Left ventricle myocardium superior (tissue), 1 donor: ENCODE measurements at regions not wholly inside any gene's neighbourhood (a gene's known extent, or its start where the extent isn't known, plus 50 kb on each side); places are given as distances from the start of the nearest gene placed in this dataset.
"Not testable (repeated sequence)": the region's sequence is repeated elsewhere in the genome, so short reads cannot be mapped to it uniquely, and the experiment has no call there.

Experiments
- ATAC-seq: fragments of 200-7000 bp; cut with Tn5 transposase; one replicate; pipeline ENCODE4 v1.9.1; 2020; ENCODE audit warnings: mild to moderate bottlenecking, moderate library complexity
- DNase-seq: peaks from one replicate; pipeline ENCODE4 v3.0.0-alpha.2; 2020
- intact Hi-C: fragments of 100-400 bp; cut with micrococcal nuclease; formaldehyde crosslinking; loops from one replicate; pipeline ENCODE4 v1.11.0; 2022
- donor health status: DM: no; HTN: yes; CAD: no; lungs with severe emphysema.

DNA sequence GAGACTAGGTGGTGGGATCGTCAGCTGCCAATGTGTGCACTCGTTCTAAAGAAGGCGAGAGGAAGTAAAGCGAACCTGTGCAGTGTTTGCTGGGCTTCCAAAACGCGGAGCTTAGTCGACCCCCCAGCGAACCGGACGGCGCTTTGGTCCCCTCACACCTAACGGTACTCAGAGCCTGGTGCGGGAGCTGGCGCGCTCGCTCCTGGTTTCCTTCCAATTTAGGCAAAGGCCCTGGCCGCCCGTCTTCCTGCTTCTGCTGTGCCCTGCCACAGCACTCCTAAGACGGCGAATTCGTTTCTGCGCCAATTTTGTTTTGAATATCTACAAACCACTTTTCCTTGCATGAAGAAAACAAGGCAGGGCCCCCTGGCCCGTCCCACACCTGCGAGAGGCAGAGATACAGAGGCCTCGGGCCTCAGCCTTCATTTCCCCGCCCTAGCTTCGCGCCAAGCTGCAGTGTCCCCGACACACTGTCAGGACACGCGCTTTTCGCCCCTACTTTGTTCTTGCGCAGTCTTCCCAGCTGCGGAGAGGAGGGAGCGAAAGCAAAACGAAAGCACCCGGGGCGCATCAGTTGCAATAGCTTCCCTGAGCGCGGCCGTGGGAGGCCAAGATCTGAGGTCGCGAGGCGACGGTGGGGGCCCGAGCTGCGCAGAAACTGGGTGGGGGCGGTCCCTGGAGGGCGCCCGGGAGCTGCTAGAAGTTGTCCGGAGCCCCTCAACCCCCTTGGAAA is 111.9 kb downstream of the KCNRG start:
- DNase-seq (peak; percentile 69), ATAC-seq (no peak)
- intact Hi-C loops: no loop called here

DNA sequence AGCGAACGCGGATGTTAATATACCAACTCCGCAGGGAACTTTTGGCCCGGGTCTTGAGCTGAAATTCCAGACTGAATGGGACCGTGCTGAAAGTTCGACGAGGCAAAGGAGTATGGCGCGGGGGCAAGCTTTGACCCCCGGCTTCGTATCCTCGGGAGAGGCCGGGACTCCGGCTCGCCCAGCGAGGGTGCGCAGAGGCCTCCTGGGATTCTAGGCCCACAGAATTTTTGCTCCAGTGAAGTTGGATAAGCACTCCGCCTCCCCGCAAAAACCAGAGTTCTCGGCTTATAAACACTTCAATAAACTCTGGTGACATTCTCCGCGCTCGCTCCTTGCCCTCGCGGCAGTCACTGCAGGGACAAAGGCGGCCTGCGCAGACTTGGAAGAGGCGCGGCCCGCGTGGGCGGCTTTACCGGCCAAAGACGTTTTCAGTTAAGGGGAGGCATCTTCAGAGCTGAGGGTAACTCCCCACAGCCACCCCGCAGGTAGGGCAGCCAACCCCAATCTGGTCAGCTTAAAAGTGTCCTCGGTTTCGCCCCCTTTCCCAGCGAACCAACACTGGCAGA is 112.6 kb downstream of the KCNRG start:
- ATAC-seq (no peak), DNase-seq (peak; percentile 39)
- intact Hi-C loops: no loop called here

DNA sequence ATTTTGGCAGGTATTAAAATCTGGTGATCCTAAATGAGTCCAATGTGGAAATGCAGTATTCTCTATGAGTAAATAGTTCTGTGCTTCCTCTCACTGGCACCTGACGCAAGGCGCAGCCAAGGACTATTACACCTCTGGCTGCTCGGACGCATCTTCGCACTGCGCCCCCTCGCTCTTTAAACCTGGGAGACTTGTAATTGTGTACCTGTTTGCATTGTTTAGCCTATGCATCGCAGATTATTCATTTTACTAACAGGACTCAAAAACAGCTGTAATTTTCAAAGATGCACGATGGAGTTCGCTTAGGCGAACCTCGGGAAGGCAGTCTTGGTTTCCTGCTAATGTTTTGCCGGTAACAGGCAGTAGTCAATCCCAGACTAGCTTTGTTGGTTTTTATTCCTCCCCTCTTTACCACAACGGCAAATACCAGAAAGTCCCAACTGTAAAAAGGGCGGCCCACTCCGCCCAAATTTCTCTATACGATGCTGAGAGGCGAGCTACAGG is 113.2 kb downstream of the KCNRG start:
- DNase-seq (no peak), ATAC-seq (no peak)
- intact Hi-C loops: no loop called here

DNA sequence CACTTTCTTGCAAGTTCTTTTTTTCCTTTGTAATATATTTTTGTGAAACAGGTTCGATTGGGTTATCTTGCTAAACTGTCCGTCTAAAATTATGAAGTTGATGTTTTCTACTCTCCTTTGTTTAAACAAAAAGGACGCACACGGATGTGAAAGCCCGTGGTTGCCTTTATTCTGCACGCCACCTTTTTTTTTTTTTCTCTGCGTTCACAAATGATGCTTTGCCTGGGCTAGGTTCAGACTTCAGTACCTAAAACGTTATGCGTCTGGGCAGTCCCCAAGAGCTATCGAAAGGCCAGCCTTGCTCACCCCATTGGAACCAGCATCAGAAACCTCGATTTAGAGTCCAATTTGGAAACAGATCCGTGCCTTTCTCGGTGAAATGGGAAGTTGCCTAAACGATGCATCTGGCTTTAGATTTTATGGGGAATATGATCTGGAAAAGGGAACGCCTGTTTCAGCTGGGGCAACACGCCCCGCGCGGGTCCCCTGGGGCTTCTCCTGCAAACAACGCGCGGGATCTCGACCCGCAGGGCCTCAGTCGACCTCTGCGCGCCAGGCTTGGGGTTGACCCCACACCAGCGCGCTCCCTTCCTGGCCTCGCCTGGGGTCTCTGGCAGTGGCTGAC is 113.9 kb downstream of the KCNRG start:
- intact Hi-C loops: no loop called here
- no peak for ATAC-seq
- no peak for DNase-seq

DNA sequence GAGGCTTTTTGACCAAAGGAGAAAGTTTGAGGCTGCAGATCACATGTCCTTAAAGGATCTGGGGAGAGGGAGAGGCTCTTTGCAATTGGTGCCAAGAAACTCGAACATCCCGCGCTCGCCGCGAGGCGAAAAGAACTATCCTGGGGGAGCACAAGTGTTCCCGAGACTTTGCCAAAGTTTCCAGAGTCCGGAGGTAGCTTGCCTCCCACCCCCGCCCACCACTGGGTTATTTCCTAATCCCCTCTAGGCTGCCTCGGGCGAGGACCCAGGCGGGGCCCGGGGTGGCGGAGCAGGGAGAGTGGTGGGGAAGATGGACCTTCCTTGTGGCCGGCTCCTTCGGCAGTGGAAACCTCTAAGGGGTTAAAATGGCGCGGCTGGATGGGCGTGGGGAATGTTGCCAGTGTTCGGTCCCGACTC is 114.5 kb downstream of the KCNRG start:
- DNase-seq: no peak
- intact Hi-C loops: no loop called here

DNA sequence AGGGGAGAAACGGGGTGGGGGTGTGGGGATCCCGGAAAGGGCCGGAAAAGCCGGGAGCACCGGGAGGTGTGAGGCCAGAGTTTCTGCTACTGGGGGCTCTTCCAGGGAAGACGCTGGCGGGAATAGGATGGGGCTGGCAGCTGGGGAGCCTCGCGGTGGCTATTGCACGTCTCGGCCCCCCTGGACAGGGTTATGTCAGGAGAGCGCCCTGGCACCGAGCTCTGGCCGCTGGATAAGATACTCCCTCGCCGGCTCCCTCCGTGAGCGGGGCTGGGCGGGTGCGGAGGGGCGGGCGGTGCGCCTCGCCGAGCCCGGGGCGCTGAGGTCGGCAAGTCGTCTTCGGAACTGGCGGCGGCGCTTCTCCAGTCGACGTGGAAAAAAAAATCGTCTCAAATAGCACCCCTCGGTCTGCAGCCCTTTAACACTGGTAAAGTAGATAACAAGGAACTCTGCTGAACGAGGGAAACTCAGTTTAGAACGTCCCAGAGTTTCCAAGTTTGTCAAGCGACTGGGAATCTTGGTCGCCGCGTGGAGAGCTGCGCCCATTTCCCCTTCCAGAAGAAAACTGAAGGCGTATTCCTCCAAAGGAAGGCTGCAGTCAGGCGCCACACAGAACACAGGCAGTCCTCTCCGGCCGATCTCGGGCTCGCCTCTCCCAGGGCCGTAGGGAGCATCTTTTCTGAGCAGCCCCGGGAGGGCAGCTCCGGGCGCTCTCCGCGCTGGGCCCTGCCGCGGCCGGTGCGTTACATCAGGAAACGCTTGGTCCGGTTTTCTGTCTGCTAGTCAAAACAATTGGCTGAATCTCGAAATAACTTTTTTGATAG is 115.1 kb downstream of the KCNRG start:
- intact Hi-C loops: no loop called here
- DNase-seq: peak; percentile 66
- ATAC-seq: peak; percentile 44

More for the DNA sequence above, 114.5 kb downstream of the KCNRG start:
- no peak for ATAC-seq

DNA sequence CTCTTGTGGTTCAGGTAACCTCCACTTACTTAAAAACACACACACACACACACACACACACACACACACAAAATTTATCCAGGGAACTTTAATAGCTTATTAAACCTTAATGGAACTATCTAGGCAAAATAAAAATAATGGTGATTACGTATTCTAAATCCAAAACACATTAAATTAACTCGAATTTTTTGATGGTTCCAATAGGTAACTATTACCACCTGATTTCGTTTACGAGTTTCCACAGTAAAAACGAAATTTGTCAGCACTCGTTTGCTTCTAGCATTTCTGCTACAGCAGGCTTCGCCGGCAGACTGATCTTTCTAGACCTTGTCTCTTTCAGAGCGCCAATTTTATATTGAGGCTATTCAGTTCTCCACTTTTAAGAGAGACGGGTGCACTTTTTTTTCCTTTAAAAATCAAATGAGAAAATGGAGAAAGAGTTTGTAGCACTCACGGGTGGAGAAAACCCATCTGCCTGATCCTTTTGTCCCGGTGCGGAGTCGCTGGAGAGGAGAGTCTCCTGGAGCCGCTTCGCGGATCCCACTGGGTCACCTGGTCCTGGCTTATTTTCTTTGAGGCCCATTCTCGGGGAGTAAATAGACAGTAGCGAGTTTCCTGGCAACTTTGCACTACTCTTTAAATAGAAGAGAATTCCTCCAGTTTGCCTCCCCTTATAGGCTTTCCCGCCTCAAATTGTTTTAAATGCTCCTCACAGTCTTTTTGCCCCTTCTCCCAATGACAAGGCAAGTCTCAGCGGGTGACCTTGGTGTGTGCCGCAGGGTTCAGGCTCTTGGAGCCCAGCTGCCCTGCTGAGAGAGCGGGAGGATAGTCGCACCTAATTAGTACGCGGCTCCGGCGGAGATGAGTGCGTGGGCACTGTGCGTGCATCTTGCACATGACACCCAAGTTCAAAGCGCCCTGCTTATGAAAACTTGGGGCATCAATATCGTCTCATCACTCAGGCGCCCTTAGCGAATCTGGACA is 117.0 kb downstream of the KCNRG start:
- DNase-seq: no peak
- ATAC-seq: no peak
- intact Hi-C loops: no loop called here

DNA sequence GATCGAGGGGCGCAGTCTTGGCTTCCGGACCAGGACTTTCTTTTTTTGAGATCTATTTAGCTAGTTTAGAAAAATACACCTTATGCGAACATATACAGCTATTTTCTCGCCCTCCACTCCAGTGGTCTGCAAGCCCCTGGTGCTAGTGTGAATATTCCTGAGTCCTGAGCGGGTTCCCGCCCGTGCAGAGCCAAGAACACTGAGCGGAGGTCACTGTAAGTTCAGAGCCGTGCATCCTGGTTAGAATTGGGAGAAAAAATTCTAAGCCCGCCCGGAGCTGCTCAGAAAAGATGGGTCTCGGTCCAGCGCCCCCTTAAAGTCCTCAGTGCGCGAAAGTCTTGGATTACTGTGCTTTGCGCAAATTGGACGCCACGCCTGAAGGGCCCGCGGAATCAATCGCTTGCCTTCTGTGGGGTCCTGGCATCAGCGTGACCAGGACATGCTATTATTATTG is 117.7 kb downstream of the KCNRG start:
- ATAC-seq (no peak), DNase-seq (no peak)
- intact Hi-C loops: no loop called here

DNA sequence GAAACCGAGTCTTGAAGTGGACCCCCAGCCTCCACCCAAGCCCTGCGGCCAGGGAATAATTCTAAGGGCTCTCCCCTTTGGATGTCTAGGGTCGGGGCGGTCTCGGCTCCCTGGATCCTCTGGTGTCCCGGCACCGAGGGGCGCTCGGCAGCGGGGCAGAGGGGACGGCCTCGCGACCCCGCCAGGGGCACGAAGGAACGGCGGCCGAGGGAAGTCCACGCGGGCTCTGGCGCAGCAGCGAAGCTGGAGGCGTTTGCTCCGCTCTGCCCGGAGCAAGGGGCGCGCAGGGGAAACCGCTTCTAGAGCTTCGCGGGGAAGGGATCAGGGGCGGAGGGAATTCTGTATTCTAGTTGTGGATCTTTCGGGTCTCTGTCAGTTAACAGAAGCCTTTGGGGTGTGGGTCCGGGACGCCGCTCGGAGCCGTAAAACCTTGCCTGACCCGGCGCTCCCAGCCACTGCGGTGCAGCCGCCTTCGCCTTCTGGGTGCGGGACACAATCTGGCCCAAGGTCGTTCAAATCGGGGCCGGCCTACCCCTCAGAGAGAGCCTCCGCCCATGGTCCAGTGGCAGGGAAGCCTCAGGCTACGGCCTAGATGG is 118.2 kb downstream of the KCNRG start:
- no peak for DNase-seq
- intact Hi-C loops: no loop called here
- ATAC-seq: no peak

DNA sequence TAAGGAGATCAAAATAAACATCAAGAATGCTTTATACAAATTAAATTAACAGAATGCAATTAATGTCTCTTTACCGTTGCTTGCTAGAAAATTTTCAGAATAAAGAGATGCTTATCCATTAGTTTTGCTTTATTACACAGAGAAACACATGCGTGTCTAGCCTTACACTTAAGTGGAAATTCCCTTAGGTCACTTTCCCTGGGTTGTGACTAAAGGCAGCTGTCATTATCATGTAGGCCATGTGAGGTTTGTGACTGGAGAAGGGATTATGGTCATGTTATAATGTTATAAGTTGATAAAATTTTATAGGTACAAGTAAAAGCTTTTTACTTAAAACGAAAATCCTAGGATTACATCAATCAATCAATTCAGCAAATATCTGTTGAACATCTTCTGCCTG is 121.0 kb downstream of the KCNRG start:
- ATAC-seq: no peak

DNA sequence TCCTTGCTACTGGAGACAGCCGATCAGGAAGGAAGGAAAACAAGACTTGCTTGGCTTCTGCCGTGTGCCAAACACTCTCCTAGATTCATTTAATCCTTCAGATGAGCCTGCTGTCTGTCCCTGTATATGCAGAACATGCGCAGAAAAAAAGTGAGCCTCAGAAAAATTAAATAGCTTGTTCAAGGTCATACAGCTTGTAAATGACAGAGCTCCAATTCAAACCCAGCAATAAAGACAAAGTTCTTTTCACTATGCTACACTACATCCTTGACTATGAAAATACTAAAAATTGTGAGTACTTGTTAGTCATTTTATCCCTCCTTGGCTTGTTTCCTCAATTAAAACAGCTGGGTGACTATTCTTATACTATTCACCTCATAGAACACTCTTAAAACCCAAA is 121.4 kb downstream of the KCNRG start:
- ATAC-seq (no peak), DNase-seq (no peak)
- intact Hi-C loops: no loop called here

More for the DNA sequence above, 121.0 kb downstream of the KCNRG start:
- intact Hi-C loops: no loop called here
- DNase-seq: no peak

DNA sequence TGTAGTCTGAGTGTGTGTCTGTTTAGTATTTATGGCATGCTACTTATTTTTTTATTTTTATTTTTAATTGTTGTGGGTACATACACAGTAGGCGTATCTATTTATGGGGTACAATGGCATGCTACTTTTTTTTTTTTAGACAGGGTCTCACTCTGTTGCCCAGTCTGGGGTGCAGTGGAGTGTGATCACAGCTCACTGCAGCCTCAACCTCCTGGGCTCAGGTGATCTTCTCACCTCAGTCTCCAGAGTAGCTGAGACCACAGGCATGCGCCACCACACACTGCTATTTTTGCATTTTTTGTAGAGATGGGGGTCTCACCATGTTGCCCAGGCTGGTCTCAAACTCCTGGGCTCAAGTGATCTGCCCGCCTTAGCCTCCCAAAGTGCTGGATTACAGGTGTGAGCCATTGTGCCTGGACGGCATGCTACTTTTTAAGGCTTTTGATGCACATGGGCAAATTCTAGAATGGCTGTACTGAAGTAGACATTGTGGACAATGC is 124.2 kb downstream of the KCNRG start:
- ATAC-seq, intact Hi-C loops, DNase-seq: not testable (repeated sequence)

DNA sequence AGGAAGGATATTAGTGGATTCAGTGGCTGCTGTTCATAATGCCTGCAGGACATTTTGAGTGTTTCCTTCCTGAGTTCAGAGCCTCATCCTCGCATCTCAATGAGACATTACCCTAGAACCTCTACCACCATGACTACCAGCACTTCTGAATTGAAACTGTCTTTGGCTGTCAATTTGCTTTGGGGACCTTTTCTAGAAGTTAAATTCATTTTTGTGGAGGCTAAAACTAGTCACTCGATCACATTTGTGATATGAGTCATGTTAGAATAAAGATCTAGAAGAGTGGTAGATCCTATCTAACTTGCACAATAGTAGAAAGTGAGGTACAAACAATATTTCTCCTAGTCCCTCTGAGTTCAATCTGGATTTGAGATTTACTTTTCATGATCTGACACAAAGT is 124.9 kb downstream of the KCNRG start:
- no peak for ATAC-seq

DNA sequence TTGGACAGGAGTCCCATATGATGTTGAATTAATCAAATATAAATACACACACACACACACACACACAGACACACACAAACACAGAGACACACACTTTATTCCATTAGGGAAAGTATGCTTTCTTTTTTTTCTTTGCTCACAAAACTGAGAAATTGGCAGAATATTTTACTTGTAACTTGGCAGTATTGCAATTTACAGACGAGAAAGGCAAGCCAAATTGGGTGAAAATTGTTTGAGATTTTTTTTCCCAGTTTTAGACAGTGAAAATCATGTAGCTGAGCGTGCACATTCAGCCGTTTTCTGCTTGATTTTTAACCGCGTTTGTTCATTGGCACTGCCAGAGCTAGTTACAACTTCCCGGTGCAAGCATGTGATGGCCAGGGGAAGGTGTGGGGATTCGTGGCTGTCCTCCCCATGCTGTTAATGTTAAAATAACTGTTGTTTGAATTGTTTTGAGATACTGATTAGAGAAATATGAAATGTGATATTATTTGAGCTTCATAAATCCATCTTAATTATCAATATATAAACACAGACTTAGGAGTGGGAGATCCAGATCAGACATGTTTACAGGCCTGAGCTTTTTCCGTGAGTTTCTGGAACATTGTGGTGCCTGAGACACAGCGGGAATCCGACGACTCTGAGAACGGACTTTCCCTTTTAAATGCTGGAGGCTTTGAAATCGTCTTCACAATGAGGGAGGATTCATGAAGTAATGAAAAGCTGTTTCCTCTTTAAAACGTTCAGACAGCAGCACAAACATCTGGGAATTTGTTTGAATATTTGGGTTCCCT is 125.5 kb downstream of the KCNRG start:
- DNase-seq: no peak
- intact Hi-C loops: no loop called here
- no peak for ATAC-seq

More for the DNA sequence above, 124.9 kb downstream of the KCNRG start:
- intact Hi-C loops: no loop called here
- no peak for DNase-seq

DNA sequence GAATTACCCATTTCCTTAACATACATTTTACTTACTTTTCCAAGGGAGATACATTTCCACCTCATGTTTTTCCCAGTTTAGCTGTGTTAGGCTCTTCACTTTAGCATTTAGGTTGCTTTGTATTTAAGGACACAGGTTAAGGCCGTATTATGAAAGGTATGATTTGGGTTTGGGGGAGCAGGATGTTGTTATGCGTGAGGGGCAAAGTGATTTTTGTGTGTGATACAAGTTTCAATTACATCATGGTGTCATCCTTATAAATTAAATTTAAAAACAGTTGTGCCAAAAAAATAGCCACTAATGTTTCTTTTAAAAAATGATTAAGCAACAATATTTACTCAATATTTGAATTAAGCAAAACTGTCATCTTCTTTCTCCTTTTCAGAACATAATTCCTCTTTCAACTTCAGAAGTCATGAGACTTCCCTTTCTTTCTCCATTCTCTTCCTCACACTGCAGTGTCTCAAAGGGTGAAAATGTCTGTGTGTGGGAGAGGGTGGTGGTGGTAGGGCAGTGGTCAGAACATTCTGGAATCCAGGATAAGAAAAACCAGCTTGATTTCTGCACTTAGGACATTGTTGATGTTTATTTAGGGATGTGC is 126.2 kb downstream of the KCNRG start:
- ATAC-seq: peak; percentile 36
- no peak for DNase-seq
- intact Hi-C loops: no loop called here

DNA sequence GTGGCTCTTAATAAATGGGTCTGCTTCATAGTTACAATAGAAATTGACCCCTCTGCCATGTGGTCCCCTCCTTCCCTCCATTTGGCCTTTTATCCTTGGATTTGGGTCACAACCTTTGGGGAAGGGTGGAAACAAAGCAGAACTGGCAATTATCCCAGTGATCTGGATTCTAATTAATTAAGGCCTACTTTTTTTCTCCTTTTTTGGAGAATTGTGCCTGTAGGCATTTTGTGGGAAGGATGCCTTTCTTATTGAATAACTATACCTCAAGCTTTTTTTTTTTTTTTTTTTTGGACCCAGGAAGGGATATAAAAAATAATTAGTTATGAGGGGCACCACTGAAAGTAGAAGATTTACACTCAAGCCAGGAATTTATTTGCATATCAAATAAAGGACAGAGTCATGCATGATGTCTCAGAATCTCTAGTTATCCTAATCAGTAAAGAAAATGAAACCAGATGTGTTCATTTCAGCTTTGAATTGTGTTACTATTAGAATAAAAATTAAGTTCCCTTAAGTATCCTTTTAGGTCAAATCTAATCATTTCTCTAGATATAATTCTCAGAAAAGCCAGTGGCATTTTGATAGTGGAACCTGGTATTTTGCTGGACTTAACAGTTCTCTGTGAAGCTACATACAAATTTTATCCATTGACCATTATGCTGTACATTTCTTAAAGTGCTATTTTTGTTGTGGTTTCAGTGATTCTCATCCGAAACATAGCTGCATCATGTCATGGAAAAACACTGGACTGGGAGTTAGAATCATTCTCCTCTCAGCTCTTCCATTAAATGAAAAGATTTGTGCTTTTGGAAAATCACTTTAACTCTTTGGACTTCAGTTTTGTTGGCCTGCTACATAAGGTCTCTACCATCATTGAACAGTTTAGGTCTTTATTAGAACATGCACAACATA is 129.3 kb downstream of the KCNRG start:
- intact Hi-C loops: no loop called here
- DNase-seq (no peak), ATAC-seq (no peak)
